IMR-90 (cell line): ENCODE measurements at regions not wholly inside any gene's neighbourhood (a gene's known extent, or its start where the extent isn't known, plus 50 kb on each side); places are given as distances from the start of the nearest gene placed in this dataset.

Source experiments
- CEBPB ChIP-seq: IDR thresholded peaks from 2 replicates; pipeline ENCODE4 v1.6.1; 2012; ENCODE audit warnings: low read depth, low read length, improper control_type of control experiment
- FOS ChIP-seq: fragments of 150-350 bp; IDR thresholded peaks from 2 replicates; pipeline ENCODE4 v1.6.1; 2016; ENCODE audit warnings: low read depth, low read length
- MAFK ChIP-seq: IDR thresholded peaks from 2 replicates; pipeline ENCODE4 v1.6.1; 2012; ENCODE audit warnings: low read depth, low read length, improper control_type of control experiment
- MAZ ChIP-seq: IDR thresholded peaks from 2 replicates; pipeline ENCODE4 v1.6.1; 2012; ENCODE audit warnings: low read depth, mild to moderate bottlenecking, low read length, improper control_type of control experiment, moderate library complexity, borderline replicate concordance
- MXI1 ChIP-seq: IDR thresholded peaks from 2 replicates; pipeline ENCODE4 v1.6.1; 2012; ENCODE audit warnings: low read depth, mild to moderate bottlenecking, low read length, moderate library complexity, borderline replicate concordance
- POLR2A ChIP-seq: IDR thresholded peaks from 2 replicates; pipeline ENCODE4 v1.6.1; 2012; ENCODE audit warnings: mild to moderate bottlenecking, low read depth, low read length
- TF ChIP-seq, protein P1 (sequence below): conservative IDR thresholded peaks from 2 replicates; pipeline ENCODE4 v1.5.1; 2012; ENCODE audit warnings: mild to moderate bottlenecking, low read depth, low read length, improper control_type of control experiment
- TF ChIP-seq, protein P2 (sequence below): fragments of 150-350 bp; IDR thresholded peaks from 2 replicates; pipeline ENCODE4 v1.6.1; 2017; ENCODE audit warnings: mild to moderate bottlenecking, antibody characterized with exemption, low read length, low read depth
- TF ChIP-seq, protein P3 (sequence below): fragments of 150-350 bp; IDR thresholded peaks from 2 replicates; pipeline ENCODE4 v1.6.1; 2016; ENCODE audit warnings: low read depth, mild to moderate bottlenecking, low read length, moderate library complexity, borderline replicate concordance

DNA sequence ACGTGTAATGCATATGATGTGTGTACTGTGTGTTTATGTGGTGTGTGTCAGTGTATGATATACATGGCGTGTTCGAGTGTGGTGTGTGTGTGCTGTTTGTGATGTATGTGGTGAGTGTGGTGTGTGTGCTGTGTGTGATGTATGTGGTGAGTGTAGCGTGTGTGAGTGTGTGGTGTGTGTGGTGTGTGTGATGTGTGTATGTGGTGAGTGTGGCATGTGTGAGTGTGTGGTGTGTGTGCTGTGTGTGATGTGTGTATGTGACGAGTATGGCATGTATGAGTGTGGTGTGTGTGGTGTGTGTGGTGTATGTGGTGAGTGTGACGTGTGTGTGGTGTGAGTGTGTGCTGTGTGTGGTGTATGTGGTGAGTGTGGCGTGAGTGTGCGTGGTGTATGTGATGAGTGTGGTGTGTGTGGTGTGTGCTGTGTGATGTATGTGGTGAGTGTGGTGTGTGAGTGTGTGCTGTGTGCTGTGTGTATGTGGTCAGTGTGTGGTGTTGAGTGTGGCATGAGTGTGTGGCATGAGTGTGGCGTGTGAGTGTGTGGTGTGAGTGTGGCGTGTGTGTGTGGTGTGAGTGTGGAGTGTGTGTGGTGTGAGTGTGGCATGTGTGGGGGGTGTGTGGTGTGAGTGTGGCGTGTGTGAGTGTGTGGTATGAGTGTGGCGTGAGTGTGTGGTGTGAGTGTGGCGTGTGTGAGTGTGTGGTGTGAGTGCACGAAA lies 56.8 kb upstream of the CKS2 start:
- TF ChIP-seq, protein P1, sequence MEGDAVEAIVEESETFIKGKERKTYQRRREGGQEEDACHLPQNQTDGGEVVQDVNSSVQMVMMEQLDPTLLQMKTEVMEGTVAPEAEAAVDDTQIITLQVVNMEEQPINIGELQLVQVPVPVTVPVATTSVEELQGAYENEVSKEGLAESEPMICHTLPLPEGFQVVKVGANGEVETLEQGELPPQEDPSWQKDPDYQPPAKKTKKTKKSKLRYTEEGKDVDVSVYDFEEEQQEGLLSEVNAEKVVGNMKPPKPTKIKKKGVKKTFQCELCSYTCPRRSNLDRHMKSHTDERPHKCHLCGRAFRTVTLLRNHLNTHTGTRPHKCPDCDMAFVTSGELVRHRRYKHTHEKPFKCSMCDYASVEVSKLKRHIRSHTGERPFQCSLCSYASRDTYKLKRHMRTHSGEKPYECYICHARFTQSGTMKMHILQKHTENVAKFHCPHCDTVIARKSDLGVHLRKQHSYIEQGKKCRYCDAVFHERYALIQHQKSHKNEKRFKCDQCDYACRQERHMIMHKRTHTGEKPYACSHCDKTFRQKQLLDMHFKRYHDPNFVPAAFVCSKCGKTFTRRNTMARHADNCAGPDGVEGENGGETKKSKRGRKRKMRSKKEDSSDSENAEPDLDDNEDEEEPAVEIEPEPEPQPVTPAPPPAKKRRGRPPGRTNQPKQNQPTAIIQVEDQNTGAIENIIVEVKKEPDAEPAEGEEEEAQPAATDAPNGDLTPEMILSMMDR, result no peak
- TF ChIP-seq MAFK (no peak), MXI1 (no peak), CEBPB (no peak), FOS (no peak), POLR2A (no peak), MAZ (no peak)
- TF ChIP-seq, protein P2, sequence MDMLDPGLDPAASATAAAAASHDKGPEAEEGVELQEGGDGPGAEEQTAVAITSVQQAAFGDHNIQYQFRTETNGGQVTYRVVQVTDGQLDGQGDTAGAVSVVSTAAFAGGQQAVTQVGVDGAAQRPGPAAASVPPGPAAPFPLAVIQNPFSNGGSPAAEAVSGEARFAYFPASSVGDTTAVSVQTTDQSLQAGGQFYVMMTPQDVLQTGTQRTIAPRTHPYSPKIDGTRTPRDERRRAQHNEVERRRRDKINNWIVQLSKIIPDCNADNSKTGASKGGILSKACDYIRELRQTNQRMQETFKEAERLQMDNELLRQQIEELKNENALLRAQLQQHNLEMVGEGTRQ, result no peak
- TF ChIP-seq, protein P3, sequence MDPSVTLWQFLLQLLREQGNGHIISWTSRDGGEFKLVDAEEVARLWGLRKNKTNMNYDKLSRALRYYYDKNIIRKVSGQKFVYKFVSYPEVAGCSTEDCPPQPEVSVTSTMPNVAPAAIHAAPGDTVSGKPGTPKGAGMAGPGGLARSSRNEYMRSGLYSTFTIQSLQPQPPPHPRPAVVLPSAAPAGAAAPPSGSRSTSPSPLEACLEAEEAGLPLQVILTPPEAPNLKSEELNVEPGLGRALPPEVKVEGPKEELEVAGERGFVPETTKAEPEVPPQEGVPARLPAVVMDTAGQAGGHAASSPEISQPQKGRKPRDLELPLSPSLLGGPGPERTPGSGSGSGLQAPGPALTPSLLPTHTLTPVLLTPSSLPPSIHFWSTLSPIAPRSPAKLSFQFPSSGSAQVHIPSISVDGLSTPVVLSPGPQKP, result no peak
